ENCODE measurements at regions not wholly inside any gene's neighbourhood (a gene's known extent, or its start where the extent isn't known, plus 50 kb on each side); places are given as distances from the start of the nearest gene placed in this dataset.

GRCh38 chrX:6917666-6918065 lies 229.8 kb upstream of the STS start:
- Histone ChIP-seq H3K27ac (ENCODE audit: extremely low read depth, low read depth, low read length) (no peak overlapping the region), H3K4me1 (ENCODE audit: control insufficient read depth, insufficient read depth, low read length) (no peaks in the 10 kb centered on the region), H3K36me3 (ENCODE audit: control insufficient read depth in 2 of 2, insufficient read depth in 1 of 2, low read length in 2 of 2) (no peaks in the 10 kb centered on the region), H3K4me3 (ENCODE audit: low read depth, low read length) (no peak overlapping the region), H3K9me3 (ENCODE audit: control insufficient read depth, insufficient read depth, low read depth, low read length) (no peaks in the 10 kb centered on the region)
- ChIA-PET CTCF (interaction anchor here (1.3 kb wide), 1 partner anchor 29 kb away, joined by 3 read pairs; no protein-coding TSS in a partner anchor), POLR2A (no interaction called here)
- TF ChIP-seq ZBTB11 (tag by site-specific recombination; conservative IDR thresholded peaks at IDR 0.05; ENCODE audit: low read depth) (no peak), ZNF660 (tag by site-specific recombination; IDR thresholded peaks at IDR 0.05) (no peak), ZNF211 (tag by site-specific recombination; IDR thresholded peaks at IDR 0.05; ENCODE audit: low read depth) (no peak)
- TF ChIP-seq, protein P1, sequence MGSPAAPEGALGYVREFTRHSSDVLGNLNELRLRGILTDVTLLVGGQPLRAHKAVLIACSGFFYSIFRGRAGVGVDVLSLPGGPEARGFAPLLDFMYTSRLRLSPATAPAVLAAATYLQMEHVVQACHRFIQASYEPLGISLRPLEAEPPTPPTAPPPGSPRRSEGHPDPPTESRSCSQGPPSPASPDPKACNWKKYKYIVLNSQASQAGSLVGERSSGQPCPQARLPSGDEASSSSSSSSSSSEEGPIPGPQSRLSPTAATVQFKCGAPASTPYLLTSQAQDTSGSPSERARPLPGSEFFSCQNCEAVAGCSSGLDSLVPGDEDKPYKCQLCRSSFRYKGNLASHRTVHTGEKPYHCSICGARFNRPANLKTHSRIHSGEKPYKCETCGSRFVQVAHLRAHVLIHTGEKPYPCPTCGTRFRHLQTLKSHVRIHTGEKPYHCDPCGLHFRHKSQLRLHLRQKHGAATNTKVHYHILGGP (tag by site-specific recombination; IDR thresholded peaks at IDR 0.05) = no peak
- TF ChIP-seq, protein P2, sequence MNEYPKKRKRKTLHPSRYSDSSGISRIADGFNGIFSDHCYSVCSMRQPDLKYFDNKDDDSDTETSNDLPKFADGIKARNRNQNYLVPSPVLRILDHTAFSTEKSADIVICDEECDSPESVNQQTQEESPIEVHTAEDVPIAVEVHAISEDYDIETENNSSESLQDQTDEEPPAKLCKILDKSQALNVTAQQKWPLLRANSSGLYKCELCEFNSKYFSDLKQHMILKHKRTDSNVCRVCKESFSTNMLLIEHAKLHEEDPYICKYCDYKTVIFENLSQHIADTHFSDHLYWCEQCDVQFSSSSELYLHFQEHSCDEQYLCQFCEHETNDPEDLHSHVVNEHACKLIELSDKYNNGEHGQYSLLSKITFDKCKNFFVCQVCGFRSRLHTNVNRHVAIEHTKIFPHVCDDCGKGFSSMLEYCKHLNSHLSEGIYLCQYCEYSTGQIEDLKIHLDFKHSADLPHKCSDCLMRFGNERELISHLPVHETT (tag by site-specific recombination; IDR thresholded peaks at IDR 0.05) = no peak

- CTCF ChIA-PET = interaction anchor here (0.6 kb wide), 1 partner anchor 52 kb away, joined by 3 read pairs; no protein-coding TSS in a partner anchor
- no peaks in the 10 kb centered on the region for H3K36me3 ChIP-seq (ENCODE audit: control insufficient read depth in 2 of 2, insufficient read depth in 1 of 2, low read length in 2 of 2)
- TF ChIP-seq, protein P3, sequence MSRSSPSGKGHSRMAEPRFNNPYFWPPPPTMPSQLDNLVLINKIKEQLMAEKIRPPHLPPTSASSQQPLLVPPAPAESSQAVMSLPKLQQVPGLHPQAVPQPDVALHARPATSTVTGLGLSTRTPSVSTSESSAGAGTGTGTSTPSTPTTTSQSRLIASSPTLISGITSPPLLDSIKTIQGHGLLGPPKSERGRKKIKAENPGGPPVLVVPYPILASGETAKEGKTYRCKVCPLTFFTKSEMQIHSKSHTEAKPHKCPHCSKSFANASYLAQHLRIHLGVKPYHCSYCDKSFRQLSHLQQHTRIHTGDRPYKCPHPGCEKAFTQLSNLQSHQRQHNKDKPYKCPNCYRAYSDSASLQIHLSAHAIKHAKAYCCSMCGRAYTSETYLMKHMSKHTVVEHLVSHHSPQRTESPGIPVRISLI (tag by site-specific recombination; IDR thresholded peaks at IDR 0.05) = no peak
- TF ChIP-seq ZNF133 (tag by site-specific recombination; IDR thresholded peaks at IDR 0.05) = no peak
- no peak overlapping the region for H3K4me3 ChIP-seq (ENCODE audit: low read depth, low read length)
- H3K4me1 ChIP-seq (ENCODE audit: control insufficient read depth, insufficient read depth, low read length) = no peaks in the 10 kb centered on the region
- no peak overlapping the region for H3K27ac ChIP-seq (ENCODE audit: extremely low read depth, low read depth, low read length)
- POLR2A ChIA-PET = no interaction called here
- H3K9me3 ChIP-seq (ENCODE audit: control insufficient read depth, insufficient read depth, low read depth, low read length) = no peaks in the 10 kb centered on the region
Observed at GRCh38 chrX:6910218-6910617, 237.3 kb upstream of the STS start.

DNA sequence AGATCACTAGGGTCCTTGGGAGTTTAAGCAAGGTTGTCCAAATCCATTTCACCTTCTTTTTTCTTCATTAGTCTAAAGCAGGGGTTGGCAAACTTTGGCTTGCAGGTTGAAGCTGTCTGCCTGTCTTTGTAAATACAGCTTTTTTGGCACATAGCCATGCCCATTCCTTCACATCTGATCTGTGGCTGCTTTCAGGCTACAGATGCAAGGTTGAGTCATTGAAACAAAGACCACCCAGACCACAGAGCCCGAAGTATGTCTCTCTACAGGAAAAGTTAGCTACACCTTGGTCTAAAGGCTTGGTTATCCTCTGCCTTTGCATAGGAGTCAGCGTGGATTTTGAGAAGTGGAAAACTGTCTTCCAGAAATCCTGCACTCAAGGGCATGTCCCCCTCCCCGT lies 238.1 kb upstream of the STS start:
- H3K9me3 ChIP-seq (ENCODE audit: control insufficient read depth, insufficient read depth, low read depth, low read length) = no peaks in the 10 kb centered on the region
- H3K4me1 ChIP-seq (ENCODE audit: control insufficient read depth, insufficient read depth, low read length) = no peaks in the 10 kb centered on the region
- no peak overlapping the region for H3K27ac ChIP-seq (ENCODE audit: extremely low read depth, low read depth, low read length)
- TF ChIP-seq ZNF133 (tag by site-specific recombination; IDR thresholded peaks at IDR 0.05) (no peak), ZNF140 (tag by site-specific recombination; IDR thresholded peaks at IDR 0.05) (no peak), ZNF324 (tag by site-specific recombination; IDR thresholded peaks at IDR 0.05) (no peak), ZNF830 (tag by site-specific recombination; IDR thresholded peaks at IDR 0.05; ENCODE audit: low read depth) (no peak), ZNF274 (IDR thresholded peaks at IDR 0.05; ENCODE audit: low read length) (no peak), ZNF274 (tag by site-specific recombination; IDR thresholded peaks at IDR 0.05; ENCODE audit: borderline replicate concordance) (no peak), KLF9 (tag by site-specific recombination; IDR thresholded peaks at IDR 0.05; ENCODE audit: low read depth) (no peak), BCL11A (tag by site-specific recombination; IDR thresholded peaks at IDR 0.05; ENCODE audit: low read depth) (no peak), ZNF184 (tag by site-specific recombination; IDR thresholded peaks at IDR 0.05) (no peak), OSR2 (tag by site-specific recombination; IDR thresholded peaks at IDR 0.05) (no peak), HOXD13 (CRISPR knock-in tag; IDR thresholded peaks at IDR 0.05; ENCODE audit: borderline replicate concordance) (no peak), HOXC10 (CRISPR knock-in tag; IDR thresholded peaks at IDR 0.05) (no peak), ELK4 (IDR thresholded peaks at IDR 0.05; ENCODE audit: borderline replicate concordance, low read depth, low read length) (no peak), ZBTB20 (tag by site-specific recombination; IDR thresholded peaks at IDR 0.05) (no peak)
- H3K4me3 ChIP-seq (ENCODE audit: low read depth, low read length) = no peak overlapping the region
- CTCF ChIA-PET = no interaction called here
- POLR2A ChIA-PET = no interaction called here
- H3K36me3 ChIP-seq (ENCODE audit: control insufficient read depth in 2 of 2, insufficient read depth in 1 of 2, low read length in 2 of 2) = no peaks in the 10 kb centered on the region
